DND-41 (cell line): ENCODE measurements at regions not wholly inside any gene's neighbourhood (a gene's known extent, or its start where the extent isn't known, plus 50 kb on each side); places are given as distances from the start of the nearest gene placed in this dataset.

ENCODE experiments used
- ATAC-seq: fragments of 200-7000 bp; cut with Tn5 transposase; 3 replicates; pipeline ENCODE4 v1.9.1; 2021; ENCODE audit warnings: low read depth; ENCODE audit not compliant: insufficient read depth
- DNase-seq: peaks from one replicate; pipeline ENCODE4 v3.0.0-alpha.2; 2020
- H2AFZ ChIP-seq: 2 replicates; pipeline ENCODE4 v1.6.0; 2012; ENCODE audit warnings: low read depth, low read length
- H3K27ac ChIP-seq: 2 replicates; pipeline ENCODE4 v1.5.1; 2012; ENCODE audit warnings: low read length, inconsistent platforms
- H3K27me3 ChIP-seq: fragments of 200-600 bp; sonication (generic); 2 replicates; pipeline ENCODE4 v1.6.0; 2012; ENCODE audit warnings: low read length, mild to moderate bottlenecking, inconsistent platforms; ENCODE audit not compliant: insufficient read depth, poor library complexity
- H3K36me3 ChIP-seq: 2 replicates; pipeline ENCODE4 v1.5.1; 2012; ENCODE audit warnings: low read length, inconsistent platforms; ENCODE audit not compliant: insufficient read depth
- H3K4me1 ChIP-seq: 2 replicates; pipeline ENCODE4 v1.5.1; 2012; ENCODE audit warnings: mild to moderate bottlenecking, low read length; ENCODE audit not compliant: insufficient read depth
- H3K4me2 ChIP-seq: 2 replicates; pipeline ENCODE4 v1.6.0; 2012; ENCODE audit warnings: mild to moderate bottlenecking, moderate library complexity, low read length, inconsistent platforms; ENCODE audit not compliant: insufficient read depth
- H3K4me3 ChIP-seq, 2 experiments: fragments of 200-600 bp in 1 of 2; shearing (Covaris generic) in 1 of 2; 2 replicates each; pipeline ENCODE4 v1.5.1; 2012 to 2016; ENCODE audit warnings: inconsistent platforms in 2 of 2, low read length in 2 of 2, mild to moderate bottlenecking in 2 of 2, low read depth in 1 of 2, moderate library complexity in 1 of 2
- H3K79me2 ChIP-seq: 2 replicates; pipeline ENCODE4 v1.6.0; 2012; ENCODE audit warnings: low read length, inconsistent platforms; ENCODE audit not compliant: insufficient read depth
- H3K9ac ChIP-seq: 2 replicates; pipeline ENCODE4 v1.6.0; 2012; ENCODE audit warnings: low read depth, mild to moderate bottlenecking, inconsistent platforms, low read length, moderate library complexity
- H3K9me3 ChIP-seq: 2 replicates; pipeline ENCODE4 v1.5.1; 2012; ENCODE audit warnings: low read length, moderate library complexity, mild to moderate bottlenecking, inconsistent platforms; ENCODE audit not compliant: insufficient read depth, severe bottlenecking
- H4K20me1 ChIP-seq: 2 replicates; pipeline ENCODE4 v1.6.0; 2012; ENCODE audit warnings: low read length; ENCODE audit not compliant: insufficient read depth
- EZH2 ChIP-seq: IDR thresholded peaks from 3 replicates; pipeline ENCODE4 v1.6.1; 2012; ENCODE audit warnings: borderline replicate concordance, low read depth, mild to moderate bottlenecking, moderate library complexity, low read length, inconsistent platforms; ENCODE audit not compliant: severe bottlenecking
- TF ChIP-seq, protein P1 (sequence below): IDR thresholded peaks from 2 replicates; pipeline ENCODE4 v1.5.1; 2012; ENCODE audit warnings: borderline replicate concordance, low read length, moderate library complexity, mild to moderate bottlenecking; ENCODE audit not compliant: poor library complexity, severe bottlenecking; ENCODE audit errors: extremely low read depth

DNA sequence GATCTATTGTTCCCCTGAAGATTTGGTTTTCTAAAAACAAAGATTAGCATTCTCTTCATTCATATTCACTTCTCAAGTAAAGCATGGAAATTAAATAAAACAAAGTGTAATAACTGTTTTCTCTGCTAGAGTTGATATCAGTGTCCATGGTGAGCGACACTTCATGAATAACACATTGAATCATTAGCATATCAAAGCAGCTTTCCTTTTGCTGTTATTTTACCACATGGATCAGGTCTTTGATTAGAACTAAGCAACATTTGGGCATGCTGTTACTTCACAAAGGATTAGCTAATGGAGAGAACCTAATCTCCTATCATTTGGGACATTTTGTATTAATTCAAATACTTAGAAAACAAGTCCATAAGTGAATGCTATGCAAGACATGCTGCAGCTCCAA, 368.8 kb upstream of the CDH19 start:
- Histone ChIP-seq H3K9ac (no peak overlapping the region), H3K27me3 (no peaks in the 10 kb centered on the region), H3K4me1 (no peaks in the 10 kb centered on the region), H2AFZ (no peak overlapping the region), H3K9me3 (no peaks in the 10 kb centered on the region), H3K36me3 (no peaks in the 10 kb centered on the region), H3K4me2 (no peak overlapping the region), H3K27ac (no peak overlapping the region), H4K20me1 (no peaks in the 10 kb centered on the region), H3K4me3 (no peak overlapping the region), H3K79me2 (no peaks in the 10 kb centered on the region)
- DNase-seq (no peak), ATAC-seq (no peak)
- no peak for TF ChIP-seq EZH2
- TF ChIP-seq, protein P1, sequence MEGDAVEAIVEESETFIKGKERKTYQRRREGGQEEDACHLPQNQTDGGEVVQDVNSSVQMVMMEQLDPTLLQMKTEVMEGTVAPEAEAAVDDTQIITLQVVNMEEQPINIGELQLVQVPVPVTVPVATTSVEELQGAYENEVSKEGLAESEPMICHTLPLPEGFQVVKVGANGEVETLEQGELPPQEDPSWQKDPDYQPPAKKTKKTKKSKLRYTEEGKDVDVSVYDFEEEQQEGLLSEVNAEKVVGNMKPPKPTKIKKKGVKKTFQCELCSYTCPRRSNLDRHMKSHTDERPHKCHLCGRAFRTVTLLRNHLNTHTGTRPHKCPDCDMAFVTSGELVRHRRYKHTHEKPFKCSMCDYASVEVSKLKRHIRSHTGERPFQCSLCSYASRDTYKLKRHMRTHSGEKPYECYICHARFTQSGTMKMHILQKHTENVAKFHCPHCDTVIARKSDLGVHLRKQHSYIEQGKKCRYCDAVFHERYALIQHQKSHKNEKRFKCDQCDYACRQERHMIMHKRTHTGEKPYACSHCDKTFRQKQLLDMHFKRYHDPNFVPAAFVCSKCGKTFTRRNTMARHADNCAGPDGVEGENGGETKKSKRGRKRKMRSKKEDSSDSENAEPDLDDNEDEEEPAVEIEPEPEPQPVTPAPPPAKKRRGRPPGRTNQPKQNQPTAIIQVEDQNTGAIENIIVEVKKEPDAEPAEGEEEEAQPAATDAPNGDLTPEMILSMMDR: no peak

DNA sequence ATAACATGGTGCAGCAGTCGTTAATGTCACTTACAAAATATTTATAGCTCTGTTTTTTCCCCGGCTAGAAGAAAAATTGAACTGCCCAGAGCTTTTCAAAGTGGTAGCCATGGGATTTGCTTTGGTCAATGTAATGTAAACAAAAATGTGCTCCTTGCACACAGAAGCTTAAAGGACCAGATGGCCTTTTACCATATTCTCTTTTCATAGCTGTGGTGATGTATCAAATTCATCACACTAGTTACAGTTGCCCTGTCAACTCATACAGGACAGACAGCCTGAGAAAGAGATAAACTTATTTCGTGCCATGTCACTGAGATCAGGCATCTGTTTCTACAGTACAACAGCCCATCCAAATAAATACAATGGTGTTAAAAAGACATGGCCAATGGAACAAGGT, 368.1 kb upstream of the CDH19 start:
- H4K20me1 ChIP-seq: no peaks in the 10 kb centered on the region
- H3K79me2 ChIP-seq: no peaks in the 10 kb centered on the region
- no peaks in the 10 kb centered on the region for H3K27me3 ChIP-seq
- H3K36me3 ChIP-seq: no peaks in the 10 kb centered on the region
- H3K4me1 ChIP-seq: no peaks in the 10 kb centered on the region
- no peak overlapping the region for H2AFZ ChIP-seq
- no peaks in the 10 kb centered on the region for H3K9me3 ChIP-seq
- TF ChIP-seq, protein P1: no peak
- TF ChIP-seq EZH2: no peak
- no peak overlapping the region for H3K27ac ChIP-seq
- H3K4me3 ChIP-seq: no peak overlapping the region
- ATAC-seq (no peak), DNase-seq (no peak)
- no peak overlapping the region for H3K4me2 ChIP-seq
- no peak overlapping the region for H3K9ac ChIP-seq

DNA sequence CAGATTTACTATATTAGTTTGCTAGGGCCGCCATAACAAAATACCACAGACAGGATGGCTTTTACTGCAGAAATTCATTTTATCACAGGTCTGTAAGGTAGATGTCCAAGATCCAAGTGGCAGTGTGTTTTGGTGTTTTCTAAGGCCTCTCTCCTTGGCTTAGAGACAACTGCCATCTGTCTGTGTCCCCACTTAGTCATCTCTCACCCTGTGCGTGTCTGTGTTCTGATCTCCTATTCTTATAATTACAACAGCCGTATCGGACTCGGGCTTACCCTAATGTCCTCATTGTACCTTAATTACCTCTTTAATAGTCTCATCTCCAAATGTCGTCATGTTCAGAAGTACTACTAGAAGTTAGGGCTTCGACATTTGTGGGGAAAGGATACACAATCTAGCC, 362.3 kb upstream of the CDH19 start:
- no peak overlapping the region for H3K27ac ChIP-seq
- H3K79me2 ChIP-seq: no peaks in the 10 kb centered on the region
- H2AFZ ChIP-seq: no peak overlapping the region
- no peaks in the 10 kb centered on the region for H3K9me3 ChIP-seq
- TF ChIP-seq, protein P1: no peak
- no peak for TF ChIP-seq EZH2
- ATAC-seq: no peak
- no peaks in the 10 kb centered on the region for H4K20me1 ChIP-seq
- no peak for DNase-seq
- H3K27me3 ChIP-seq: no peaks in the 10 kb centered on the region
- H3K4me3 ChIP-seq: no peak overlapping the region
- no peak overlapping the region for H3K9ac ChIP-seq
- H3K4me2 ChIP-seq: no peak overlapping the region
- H3K4me1 ChIP-seq: no peaks in the 10 kb centered on the region
- H3K36me3 ChIP-seq: no peaks in the 10 kb centered on the region

DNA sequence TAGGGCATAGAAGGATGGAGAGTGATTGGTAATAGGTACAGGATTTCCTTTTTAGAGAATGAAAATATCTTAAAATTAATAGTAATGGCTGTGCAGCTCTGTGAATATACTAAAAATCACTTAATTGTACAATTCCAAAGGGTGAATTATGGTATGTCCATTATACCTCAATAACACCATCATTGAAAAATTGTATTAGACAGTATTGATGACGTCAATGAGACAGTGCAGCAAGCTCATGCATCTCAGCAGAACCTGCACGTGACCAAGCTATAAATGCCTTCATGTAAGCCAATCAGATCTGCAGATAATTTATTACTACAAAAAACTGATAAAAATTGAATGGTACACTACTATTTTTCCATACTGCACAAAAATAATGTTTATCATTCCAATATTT, 354.4 kb upstream of the CDH19 start:
- H3K4me1 ChIP-seq: no peaks in the 10 kb centered on the region
- H3K4me3 ChIP-seq: no peak overlapping the region
- H3K4me2 ChIP-seq: no peak overlapping the region
- no peak overlapping the region for H3K27ac ChIP-seq
- no peaks in the 10 kb centered on the region for H3K79me2 ChIP-seq
- ATAC-seq (no peak), DNase-seq (no peak)
- no peaks in the 10 kb centered on the region for H3K9me3 ChIP-seq
- no peak for TF ChIP-seq EZH2
- TF ChIP-seq, protein P1: no peak
- no peak overlapping the region for H3K9ac ChIP-seq
- H4K20me1 ChIP-seq: no peaks in the 10 kb centered on the region
- no peaks in the 10 kb centered on the region for H3K27me3 ChIP-seq
- H3K36me3 ChIP-seq: no peaks in the 10 kb centered on the region
- no peak overlapping the region for H2AFZ ChIP-seq
